GM19023 (cell line): ENCODE measurements at regions not wholly inside any gene's neighbourhood (a gene's known extent, or its start where the extent isn't known, plus 50 kb on each side); places are given as distances from the start of the nearest gene placed in this dataset.
"Not testable (repeated sequence)": the region's sequence is repeated elsewhere in the genome, so short reads cannot be mapped to it uniquely, and the experiment has no call there.

Experiments
- ATAC-seq: cut with Tn5 transposase; IDR thresholded peaks from one replicate; pipeline ENCODE4 v1.9.1; 2021; ENCODE audit warnings: mild to moderate bottlenecking, moderate library complexity; ENCODE audit not compliant: unreplicated experiment

GRCh38 chr7:115227473-115228235 is 305.8 kb downstream of the MDFIC start:
- ATAC-seq: no peak

- no peak for ATAC-seq
Measured at GRCh38 chr7:115226410-115226809, 304.5 kb downstream of the MDFIC start.

GRCh38 chr7:115224922-115225321 is 303.0 kb downstream of the MDFIC start:
- no peak for ATAC-seq

DNA sequence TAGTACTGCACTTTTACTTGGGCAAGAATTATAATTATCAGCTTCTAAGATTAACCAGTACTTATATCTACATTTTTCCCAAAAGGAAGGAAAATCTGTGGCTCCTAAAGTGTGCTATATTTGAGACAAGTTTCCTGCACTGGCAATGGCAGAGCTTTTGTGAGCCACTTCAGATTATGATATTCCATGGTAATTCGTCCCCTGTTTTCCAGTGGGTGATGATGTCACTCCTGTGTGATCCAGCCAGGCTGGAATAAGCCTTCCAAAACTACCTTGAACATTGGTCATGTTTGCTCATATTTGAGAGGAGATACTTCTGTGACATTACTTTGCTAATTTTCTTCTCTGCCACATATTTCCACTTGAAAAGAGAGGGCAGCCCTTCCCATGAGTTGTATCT is 302.1 kb downstream of the MDFIC start:
- no peak for ATAC-seq

DNA sequence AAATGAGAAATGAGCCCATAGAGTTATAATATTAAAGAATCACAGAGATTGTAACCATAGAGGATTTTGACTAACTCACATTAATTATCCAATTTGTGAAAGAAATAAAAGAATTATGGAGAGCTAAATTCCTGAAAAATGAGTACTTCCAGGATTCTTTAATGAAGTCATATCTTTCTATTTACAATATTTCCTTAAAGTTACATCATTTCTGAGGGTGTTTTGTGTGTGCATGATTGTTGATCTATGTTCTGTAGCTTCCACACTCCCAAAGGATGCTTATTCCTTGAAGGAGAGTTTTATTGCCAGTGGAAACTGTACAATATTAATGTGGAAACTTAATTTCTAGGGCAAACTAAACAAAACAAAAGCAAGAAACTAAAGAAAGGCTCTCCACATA is 299.6 kb downstream of the MDFIC start:
- ATAC-seq: no peak

- no peak for ATAC-seq
Measured at GRCh38 chr7:115218076-115218475, 296.2 kb downstream of the MDFIC start.

GRCh38 chr7:115217373-115217772 is 295.5 kb downstream of the MDFIC start:
- ATAC-seq: no peak

GRCh38 chr7:115216652-115217051 is 294.8 kb downstream of the MDFIC start:
- ATAC-seq: no peak

DNA sequence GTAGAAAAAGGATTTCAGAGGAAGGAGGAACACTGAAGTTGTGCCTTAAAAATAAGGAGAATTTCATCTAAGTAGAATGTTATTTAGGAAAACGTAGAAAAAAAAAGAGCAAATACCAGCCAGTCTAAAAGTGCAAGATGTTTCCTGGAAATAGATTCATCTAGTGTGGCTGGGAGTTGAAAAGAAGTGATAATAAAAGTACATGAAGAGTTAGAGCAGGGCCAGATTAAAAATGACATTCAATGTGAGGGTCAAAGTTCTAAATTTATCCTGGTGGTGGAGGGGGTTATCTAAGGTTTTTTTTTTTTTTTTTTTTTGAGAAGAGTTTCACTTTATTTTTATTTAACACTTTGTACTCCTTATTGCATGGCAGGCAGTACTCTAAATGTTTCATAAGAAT is 289.3 kb downstream of the MDFIC start:
- ATAC-seq: no peak

- no peak for ATAC-seq
Measured at GRCh38 chr7:115210552-115210951, 288.7 kb downstream of the MDFIC start.

GRCh38 chr7:115208710-115209560 is 287.0 kb downstream of the MDFIC start:
- ATAC-seq: no peak

GRCh38 chr7:115206374-115206773 is 284.5 kb downstream of the MDFIC start:
- ATAC-seq: not testable (repeated sequence)

DNA sequence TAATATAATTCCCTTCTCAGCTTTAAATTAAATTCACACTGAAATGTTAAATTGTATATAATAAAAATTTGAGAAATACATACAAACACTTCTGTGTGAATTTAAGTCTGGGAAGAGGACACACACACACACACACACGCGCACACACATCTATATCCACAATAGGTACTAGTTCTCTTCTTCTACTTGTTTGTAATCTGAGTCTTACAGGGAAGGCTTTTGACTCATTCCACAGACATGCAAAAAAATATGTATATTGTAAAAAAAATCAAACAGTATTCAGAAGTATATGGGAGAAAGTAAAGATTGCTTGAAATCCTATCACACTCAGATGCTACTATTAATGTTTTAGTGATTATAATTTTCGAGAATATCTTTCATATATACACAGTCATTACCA is 276.2 kb downstream of the MDFIC start:
- no peak for ATAC-seq

DNA sequence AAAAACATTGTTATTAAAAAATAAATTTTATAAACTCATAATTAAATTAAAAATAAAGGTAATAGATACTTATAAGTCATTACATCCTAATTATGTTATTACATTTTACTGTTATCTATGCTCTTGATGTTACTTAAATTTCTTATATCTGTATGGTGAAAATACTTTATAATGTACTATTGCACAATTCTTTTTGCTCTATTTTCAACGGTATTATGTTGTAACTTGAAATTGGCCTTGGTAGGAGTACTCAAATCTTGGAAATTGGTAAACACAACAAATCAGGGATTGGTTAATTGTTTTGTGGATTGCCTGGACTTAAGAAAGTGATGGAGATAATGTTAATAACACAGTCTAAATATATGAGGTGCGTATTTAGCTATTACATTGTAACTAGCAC is 273.3 kb downstream of the MDFIC start:
- ATAC-seq: no peak

DNA sequence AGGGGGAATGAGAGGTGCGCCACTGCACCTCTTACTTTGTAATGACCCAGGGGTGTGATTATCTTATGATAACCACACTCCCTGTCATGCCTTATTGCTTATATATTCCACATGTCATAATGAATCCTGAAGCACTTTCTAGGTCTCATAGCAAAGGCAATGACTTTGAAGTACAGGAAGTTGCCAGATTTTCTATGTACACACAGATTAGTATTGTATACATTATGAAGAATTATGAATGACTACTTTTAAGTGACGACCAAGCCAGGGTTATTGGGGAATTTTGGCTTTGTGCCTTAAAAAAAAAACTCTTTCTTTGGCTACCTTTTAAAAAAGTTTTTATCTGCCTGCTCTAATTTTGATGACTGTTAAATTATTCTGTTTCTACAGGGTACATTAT is 269.6 kb downstream of the MDFIC start:
- ATAC-seq: no peak

GRCh38 chr7:115183431-115184057 is 261.6 kb downstream of the MDFIC start:
- no peak for ATAC-seq

- ATAC-seq: no peak
Measured at GRCh38 chr7:115178835-115179234, 256.9 kb downstream of the MDFIC start.

DNA sequence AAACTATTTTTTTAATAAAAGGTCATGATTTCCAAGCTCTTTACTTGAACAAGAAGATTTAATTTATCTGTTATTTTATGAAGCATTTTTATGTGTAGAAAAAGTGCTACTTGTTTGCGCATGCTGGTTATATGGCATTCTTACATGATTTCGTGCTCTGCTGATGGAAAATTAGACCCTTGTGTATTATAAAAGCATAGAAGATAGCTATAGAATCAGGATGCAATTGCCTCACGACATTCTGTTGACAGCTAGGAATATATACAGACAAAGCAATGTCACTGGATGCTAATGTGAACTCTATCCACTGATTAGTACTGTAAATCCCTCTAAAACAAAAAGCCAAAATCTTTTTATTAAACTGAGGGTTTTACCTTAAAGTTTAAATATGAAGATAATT is 255.9 kb downstream of the MDFIC start:
- no peak for ATAC-seq

GRCh38 chr7:115177103-115177502 is 255.2 kb downstream of the MDFIC start:
- ATAC-seq: no peak

DNA sequence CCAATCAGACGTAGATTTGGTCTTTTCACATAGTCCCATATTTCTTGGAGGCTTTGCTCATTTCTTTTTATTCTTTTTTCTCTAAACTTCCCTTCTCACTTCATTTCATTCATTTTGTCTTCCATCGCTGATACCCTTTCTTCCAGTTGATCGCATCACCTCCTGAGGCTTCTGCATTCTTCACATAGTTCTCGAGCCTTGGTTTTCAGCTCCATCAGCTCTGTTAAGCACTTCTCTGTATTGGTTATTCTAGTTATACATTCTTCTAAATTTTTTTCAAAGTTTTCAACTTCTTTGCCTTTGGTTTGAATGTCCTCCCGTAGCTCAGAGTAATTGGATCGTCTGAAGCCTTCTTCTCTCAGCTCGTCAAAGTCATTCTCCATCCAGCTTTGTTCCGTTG is 250.5 kb downstream of the MDFIC start:
- ATAC-seq: not testable (repeated sequence)

- no peak for ATAC-seq
Measured at GRCh38 chr7:115153769-115154477, 232.0 kb downstream of the MDFIC start.
